Ovary (tissue), 3 donors: ENCODE measurements at regions not wholly inside any gene's neighbourhood (a gene's known extent, or its start where the extent isn't known, plus 50 kb on each side); places are given as distances from the start of the nearest gene placed in this dataset.

Experiments
- CTCF ChIP-seq, 3 donors: fragments of 450-650 bp in 2 of 3; fragments of 200-600 bp in 1 of 3; IDR thresholded peaks; one replicate each; pipeline versions ENCODE4 v1.5.1 to v1.8.0; 2016 to 2022; ENCODE audit warnings: antibody characterized with exemption in 3 of 3, mild to moderate bottlenecking in 1 of 3
- POLR2A ChIP-seq: fragments of 450-650 bp; IDR thresholded peaks from one replicate; pipeline ENCODE4 v1.6.1; 2017; ENCODE audit warnings: antibody characterized with exemption, mild to moderate bottlenecking, moderate library complexity
- donor health status: DM: no; HTN: no; CAD: no.

- no peak for TF ChIP-seq CTCF (IDR thresholded peaks at IDR 0.05)
- TF ChIP-seq POLR2A: no peak
These were observed 92.1 kb upstream of the PLSCR4 start for GRCh38 chr3:146342989-146343388.
